Neural progenitor cell (in vitro differentiated cells): ENCODE measurements at regions not wholly inside any gene's neighbourhood (a gene's known extent, or its start where the extent isn't known, plus 50 kb on each side); places are given as distances from the start of the nearest gene placed in this dataset.

Experiments
- DNase-seq: peaks from one replicate; pipeline ENCODE4 v3.0.0-alpha.2; 2016; ENCODE audit warnings: low spot score
- H2AFZ ChIP-seq: fragments of 200-600 bp; sonication (generic); replicated peaks from 2 replicates; pipeline ENCODE4 v1.6.1; 2016; ENCODE audit warnings: antibody characterized with exemption
- H3F3A ChIP-seq: fragments of 200-600 bp; sonication (generic); 2 replicates; pipeline ENCODE4 v1.6.1; 2016; ENCODE audit warnings: antibody characterized with exemption, low read depth
- H3K27ac ChIP-seq: fragments of 200-600 bp; sonication (generic); 2 replicates; pipeline ENCODE4 v1.5.1; 2016; ENCODE audit warnings: mild to moderate bottlenecking
- H3K27me3 ChIP-seq: fragments of 200-600 bp; sonication (generic); 2 replicates; pipeline ENCODE4 v1.6.1; 2016; ENCODE audit warnings: mild to moderate bottlenecking, moderate library complexity
- H3K36me3 ChIP-seq: fragments of 200-600 bp; sonication (generic); 2 replicates; pipeline ENCODE4 v1.5.1; 2016
- H3K4me1 ChIP-seq: fragments of 200-600 bp; sonication (generic); 2 replicates; pipeline ENCODE4 v1.6.1; 2016; ENCODE audit warnings: mixed run types
- H3K4me2 ChIP-seq: fragments of 200-600 bp; sonication (generic); 2 replicates; pipeline ENCODE4 v1.6.1; 2016
- H3K4me3 ChIP-seq: fragments of 200-600 bp; sonication (generic); 2 replicates; pipeline ENCODE4 v1.5.1; 2016
- H3K79me2 ChIP-seq: fragments of 200-600 bp; sonication (generic); 2 replicates; pipeline ENCODE4 v1.6.1; 2016; ENCODE audit warnings: low read depth
- H3K9ac ChIP-seq: fragments of 200-600 bp; sonication (generic); 2 replicates; pipeline ENCODE4 v1.6.1; 2016
- H3K9me3 ChIP-seq: fragments of 200-600 bp; sonication (generic); 2 replicates; pipeline ENCODE4 v1.5.1; 2016; ENCODE audit warnings: low read depth
- H4K20me1 ChIP-seq: fragments of 200-600 bp; sonication (generic); 2 replicates; pipeline ENCODE4 v1.6.1; 2016; ENCODE audit warnings: low read depth
- H3K27ac Mint-ChIP-seq: 3 replicates; pipeline ENCODE4 v1.8.0; 2021; ENCODE audit warnings: mixed read lengths
- H3K27me3 Mint-ChIP-seq: 2 replicates; pipeline ENCODE4 v1.8.0; 2022; ENCODE audit warnings: low read depth, mild to moderate bottlenecking, inconsistent platforms, moderate library complexity, mixed read lengths; ENCODE audit not compliant: insufficient read depth
- H3K36me3 Mint-ChIP-seq: 3 replicates; pipeline ENCODE4 v1.8.0; 2021; ENCODE audit warnings: mixed read lengths
- H3K4me1 Mint-ChIP-seq: 3 replicates; pipeline ENCODE4 v1.8.0; 2021; ENCODE audit warnings: mixed read lengths
- H3K4me3 Mint-ChIP-seq: 3 replicates; pipeline ENCODE4 v1.8.0; 2021; ENCODE audit warnings: mild to moderate bottlenecking, moderate library complexity, mixed read lengths
- H3K9me3 Mint-ChIP-seq: 3 replicates; pipeline ENCODE4 v1.8.0; 2020; ENCODE audit warnings: mixed read lengths
- EZH2 ChIP-seq: fragments of 200-600 bp; sonication (generic); IDR thresholded peaks from 2 replicates; pipeline ENCODE4 v1.6.1; 2017; ENCODE audit warnings: antibody characterized with exemption, mild to moderate bottlenecking, moderate library complexity
- EZH2phosphoT487 ChIP-seq: fragments of 200-600 bp; sonication (generic); IDR thresholded peaks from 2 replicates; pipeline ENCODE4 v1.6.1; 2017; ENCODE audit warnings: antibody characterized with exemption
- TF ChIP-seq, protein P1 (sequence below): fragments of 200-600 bp; sonication (generic); IDR thresholded peaks from 2 replicates; pipeline ENCODE4 v1.5.1; 2017; ENCODE audit warnings: antibody characterized with exemption, mild to moderate bottlenecking

DNA sequence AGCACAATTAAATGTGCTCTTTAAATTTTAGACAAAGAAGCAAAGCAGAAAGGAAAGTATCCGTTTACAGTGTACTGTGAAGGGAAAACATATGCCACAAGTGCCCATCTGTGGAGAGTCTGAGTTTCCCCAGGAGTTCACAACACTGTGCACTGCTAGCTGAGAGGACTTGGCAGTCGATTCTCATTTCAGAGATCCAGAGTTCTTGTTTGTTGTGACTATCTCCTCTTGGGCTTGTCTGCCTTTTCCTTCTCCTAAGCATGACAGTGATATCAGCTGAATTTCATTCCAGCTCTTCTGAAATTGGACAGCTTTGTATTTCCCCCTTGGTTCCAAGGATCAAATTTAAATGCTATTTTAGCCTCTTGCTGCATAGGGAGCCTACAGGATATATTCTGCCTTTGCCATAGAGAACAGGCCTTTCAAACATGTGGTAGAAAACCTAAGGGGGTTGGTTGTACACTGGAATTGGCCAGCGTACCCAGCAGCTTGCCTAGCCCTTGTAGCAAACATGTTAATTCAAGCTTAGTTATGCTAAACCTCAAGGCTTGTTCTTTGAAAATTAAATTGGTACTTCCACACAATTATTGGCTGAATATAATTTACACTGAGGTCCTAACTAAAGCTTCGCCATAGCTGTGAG, 259.2 kb upstream of the NOVA1 start:
- Histone ChIP-seq H2AFZ (no peak overlapping the region), H3K4me3 (no peak overlapping the region), H3K36me3 (no peaks in the 10 kb centered on the region), H3K27me3 (no peaks in the 10 kb centered on the region), H3F3A (no peaks in the 10 kb centered on the region), H3K9me3 (no peaks in the 10 kb centered on the region), H3K9ac (no peak overlapping the region), H3K4me1 (no peaks in the 10 kb centered on the region), H4K20me1 (no peaks in the 10 kb centered on the region), H3K79me2 (no peaks in the 10 kb centered on the region), H3K4me2 (no peak overlapping the region), H3K27ac (no peak overlapping the region)
- no peak for DNase-seq
- TF ChIP-seq, protein P1, sequence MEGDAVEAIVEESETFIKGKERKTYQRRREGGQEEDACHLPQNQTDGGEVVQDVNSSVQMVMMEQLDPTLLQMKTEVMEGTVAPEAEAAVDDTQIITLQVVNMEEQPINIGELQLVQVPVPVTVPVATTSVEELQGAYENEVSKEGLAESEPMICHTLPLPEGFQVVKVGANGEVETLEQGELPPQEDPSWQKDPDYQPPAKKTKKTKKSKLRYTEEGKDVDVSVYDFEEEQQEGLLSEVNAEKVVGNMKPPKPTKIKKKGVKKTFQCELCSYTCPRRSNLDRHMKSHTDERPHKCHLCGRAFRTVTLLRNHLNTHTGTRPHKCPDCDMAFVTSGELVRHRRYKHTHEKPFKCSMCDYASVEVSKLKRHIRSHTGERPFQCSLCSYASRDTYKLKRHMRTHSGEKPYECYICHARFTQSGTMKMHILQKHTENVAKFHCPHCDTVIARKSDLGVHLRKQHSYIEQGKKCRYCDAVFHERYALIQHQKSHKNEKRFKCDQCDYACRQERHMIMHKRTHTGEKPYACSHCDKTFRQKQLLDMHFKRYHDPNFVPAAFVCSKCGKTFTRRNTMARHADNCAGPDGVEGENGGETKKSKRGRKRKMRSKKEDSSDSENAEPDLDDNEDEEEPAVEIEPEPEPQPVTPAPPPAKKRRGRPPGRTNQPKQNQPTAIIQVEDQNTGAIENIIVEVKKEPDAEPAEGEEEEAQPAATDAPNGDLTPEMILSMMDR, result no peak
- no peak for TF ChIP-seq EZH2
- no peak for TF ChIP-seq EZH2phosphoT487
- Mint-ChIP-seq H3K27ac (no peak overlapping the region), H3K4me3 (no peak overlapping the region), H3K9me3 (no peaks in the 10 kb centered on the region), H3K36me3 (no peaks in the 10 kb centered on the region), H3K4me1 (no peaks in the 10 kb centered on the region), H3K27me3 (no peaks in the 10 kb centered on the region)

DNA sequence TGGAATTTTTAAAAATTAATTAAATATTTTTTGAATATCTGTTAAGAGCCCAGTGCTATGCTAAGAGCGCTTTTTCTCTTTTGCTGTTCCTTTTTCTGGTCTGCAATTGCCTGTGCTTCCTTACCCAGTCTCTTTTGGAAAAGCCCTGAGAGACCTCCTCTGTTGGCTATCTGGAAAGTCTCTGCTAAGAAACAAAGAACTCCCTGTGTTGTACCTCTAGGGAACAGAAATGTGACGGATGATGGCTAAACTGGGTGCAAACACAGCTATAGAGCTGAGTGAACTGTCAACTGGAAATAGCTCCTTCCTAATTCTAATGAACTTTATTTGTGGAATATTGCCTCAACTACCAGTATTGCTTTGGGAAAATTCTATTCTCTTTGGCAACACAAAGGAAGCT, 261.6 kb upstream of the NOVA1 start:
- Histone ChIP-seq H2AFZ (peak overlapping the region; percentile 81), H3F3A (no peaks in the 10 kb centered on the region), H3K4me3 (no peak overlapping the region), H3K4me2 (no peak overlapping the region), H3K27me3 (no peaks in the 10 kb centered on the region), H3K36me3 (no peaks in the 10 kb centered on the region), H3K9ac (no peak overlapping the region), H3K27ac (no peak overlapping the region), H3K79me2 (no peaks in the 10 kb centered on the region), H4K20me1 (no peaks in the 10 kb centered on the region), H3K4me1 (no peaks in the 10 kb centered on the region), H3K9me3 (no peaks in the 10 kb centered on the region)
- TF ChIP-seq, protein P1, result no peak
- TF ChIP-seq EZH2phosphoT487, result no peak
- Mint-ChIP-seq H3K36me3 (no peaks in the 10 kb centered on the region), H3K27me3 (no peaks in the 10 kb centered on the region), H3K9me3 (no peaks in the 10 kb centered on the region), H3K27ac (no peak overlapping the region), H3K4me1 (no peaks in the 10 kb centered on the region), H3K4me3 (no peak overlapping the region)
- no peak for DNase-seq

DNA sequence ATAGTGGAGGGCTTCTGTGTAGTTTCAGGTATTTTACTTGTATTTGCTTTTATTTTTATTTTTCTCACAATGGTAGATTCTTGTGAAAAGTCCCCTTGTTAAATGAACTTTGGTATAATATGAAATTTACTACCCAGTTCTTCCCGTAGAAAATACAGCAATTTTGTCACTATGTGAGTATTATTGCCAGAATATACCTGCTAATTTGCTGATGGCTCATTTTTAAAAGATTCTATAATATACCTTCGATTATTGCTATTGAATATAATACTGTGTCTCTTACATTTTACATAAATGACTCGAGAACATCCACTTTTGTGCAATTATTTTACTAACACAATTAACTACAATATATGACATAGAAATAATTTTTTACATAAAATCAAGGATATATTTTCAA, 262.3 kb upstream of the NOVA1 start:
- TF ChIP-seq, protein P1, result no peak
- no peak for TF ChIP-seq EZH2phosphoT487
- TF ChIP-seq EZH2, result no peak
- no peak overlapping the region for H3K4me3 Mint-ChIP-seq
- H3K27me3 Mint-ChIP-seq, result no peaks in the 10 kb centered on the region

More for the DNA sequence above, 262.3 kb upstream of the NOVA1 start:
- Mint-ChIP-seq H3K9me3 (no peaks in the 10 kb centered on the region), H3K36me3 (no peaks in the 10 kb centered on the region), H3K4me1 (no peaks in the 10 kb centered on the region), H3K27ac (no peak overlapping the region)
- DNase-seq, result no peak
- no peaks in the 10 kb centered on the region for H3K27me3 ChIP-seq
- no peak overlapping the region for H3K9ac ChIP-seq
- H4K20me1 ChIP-seq, result no peaks in the 10 kb centered on the region
- H3F3A ChIP-seq, result no peaks in the 10 kb centered on the region
- no peak overlapping the region for H3K27ac ChIP-seq
- H3K79me2 ChIP-seq, result no peaks in the 10 kb centered on the region
- H3K36me3 ChIP-seq, result no peaks in the 10 kb centered on the region
- no peak overlapping the region for H3K4me3 ChIP-seq
- H3K9me3 ChIP-seq, result no peaks in the 10 kb centered on the region
- no peaks in the 10 kb centered on the region for H3K4me1 ChIP-seq
- no peak overlapping the region for H2AFZ ChIP-seq
- no peak overlapping the region for H3K4me2 ChIP-seq
